HG03097 (cell line): ENCODE measurements at regions not wholly inside any gene's neighbourhood (a gene's known extent, or its start where the extent isn't known, plus 50 kb on each side); places are given as distances from the start of the nearest gene placed in this dataset.

Source experiments
- ATAC-seq: cut with Tn5 transposase; IDR thresholded peaks from one replicate; pipeline ENCODE4 v1.9.1; 2021; ENCODE audit not compliant: unreplicated experiment, low FRiP score

DNA sequence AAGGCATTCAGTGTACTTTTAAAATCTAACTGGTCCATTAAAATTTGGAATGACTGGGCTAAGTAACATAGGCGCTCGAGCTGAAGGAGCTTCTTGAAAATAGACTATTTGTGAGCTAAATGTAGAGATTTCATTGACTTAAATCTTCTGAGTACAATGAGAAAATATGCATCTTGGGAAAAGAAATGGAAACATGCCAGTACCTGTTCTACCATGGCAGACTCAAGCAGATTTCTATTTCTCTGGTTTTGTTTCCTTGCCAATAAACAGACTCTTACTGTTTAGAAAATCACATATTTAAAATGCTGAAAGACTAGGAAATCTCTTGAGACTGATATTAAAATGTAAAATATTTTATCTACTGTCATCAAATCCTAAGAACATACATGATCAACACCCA lies 678.1 kb downstream of the FAT4 start:
- no peak for ATAC-seq

DNA sequence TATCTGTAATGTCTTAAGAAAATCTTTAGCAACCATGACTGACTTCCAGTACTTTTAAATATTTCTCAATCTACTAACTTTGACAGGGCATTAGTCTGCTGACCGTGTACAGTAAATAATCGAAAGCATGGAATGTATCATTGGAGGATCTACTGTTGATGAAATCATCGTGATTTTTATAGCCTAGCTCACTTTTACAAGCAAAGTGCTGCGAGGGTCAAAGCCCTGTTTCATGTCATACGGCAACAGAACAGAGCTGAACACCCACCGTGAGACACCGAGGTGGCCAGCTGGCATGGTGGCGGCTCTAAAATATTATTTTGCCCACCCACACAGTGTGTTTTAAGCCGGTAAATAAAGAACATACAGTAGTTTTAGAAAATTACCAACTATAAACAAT lies 679.3 kb downstream of the FAT4 start:
- ATAC-seq = no peak

DNA sequence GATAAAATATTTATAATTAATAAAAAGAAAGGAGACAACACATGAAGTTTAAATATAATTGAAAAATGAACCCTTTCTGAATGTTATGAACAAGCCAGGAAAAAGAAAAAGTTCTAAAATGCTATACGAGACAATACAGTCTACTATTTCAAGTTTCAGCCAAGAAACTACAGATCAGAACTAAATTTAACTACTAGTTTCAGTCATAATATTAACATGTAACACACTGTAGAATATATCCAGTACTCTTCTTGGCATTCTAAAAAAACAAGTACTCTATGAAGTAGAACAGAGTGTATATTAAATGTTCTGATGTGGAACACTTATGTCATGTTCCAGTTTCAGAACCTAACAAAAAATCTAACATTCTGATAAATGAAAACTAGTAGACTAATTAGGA lies 679.7 kb downstream of the FAT4 start:
- ATAC-seq = no peak

DNA sequence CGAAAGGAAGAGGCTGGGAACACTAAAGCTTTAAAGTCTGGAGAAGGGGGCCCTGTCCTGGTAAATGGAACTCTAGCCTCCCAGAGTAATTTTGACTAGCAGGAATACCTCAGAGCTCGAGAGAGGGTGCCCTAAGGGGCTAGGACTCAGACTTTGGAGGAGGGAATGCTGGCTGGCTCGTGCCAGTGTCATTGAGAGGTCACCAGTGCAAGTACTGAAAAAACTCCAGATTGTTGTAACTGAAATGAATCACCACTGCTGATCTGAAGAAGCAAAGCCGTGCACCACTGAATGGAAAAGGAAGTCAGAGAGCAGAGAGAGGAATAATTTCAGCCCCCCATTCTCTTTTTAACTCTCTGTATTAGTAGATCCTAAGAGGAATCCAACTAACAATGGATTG lies 690.2 kb downstream of the FAT4 start:
- no peak for ATAC-seq

DNA sequence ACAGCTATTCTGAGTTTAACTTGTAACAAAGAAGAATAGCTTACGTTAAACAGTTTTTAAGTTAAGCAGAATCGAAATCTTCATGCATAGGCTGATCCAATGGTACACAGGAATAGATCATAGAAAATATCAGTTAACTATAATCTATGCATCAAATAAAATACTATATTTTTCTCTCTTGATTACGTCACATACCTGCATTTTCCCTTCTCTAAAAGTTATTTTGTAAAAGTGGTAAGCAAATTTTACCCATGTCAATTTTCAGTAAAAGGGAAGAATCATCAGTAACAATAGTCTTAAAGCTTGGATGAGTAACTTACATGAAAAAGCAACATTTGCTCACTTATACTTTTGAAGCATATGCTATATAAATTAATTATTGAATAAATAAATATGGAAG lies 692.4 kb downstream of the FAT4 start:
- no peak for ATAC-seq

DNA sequence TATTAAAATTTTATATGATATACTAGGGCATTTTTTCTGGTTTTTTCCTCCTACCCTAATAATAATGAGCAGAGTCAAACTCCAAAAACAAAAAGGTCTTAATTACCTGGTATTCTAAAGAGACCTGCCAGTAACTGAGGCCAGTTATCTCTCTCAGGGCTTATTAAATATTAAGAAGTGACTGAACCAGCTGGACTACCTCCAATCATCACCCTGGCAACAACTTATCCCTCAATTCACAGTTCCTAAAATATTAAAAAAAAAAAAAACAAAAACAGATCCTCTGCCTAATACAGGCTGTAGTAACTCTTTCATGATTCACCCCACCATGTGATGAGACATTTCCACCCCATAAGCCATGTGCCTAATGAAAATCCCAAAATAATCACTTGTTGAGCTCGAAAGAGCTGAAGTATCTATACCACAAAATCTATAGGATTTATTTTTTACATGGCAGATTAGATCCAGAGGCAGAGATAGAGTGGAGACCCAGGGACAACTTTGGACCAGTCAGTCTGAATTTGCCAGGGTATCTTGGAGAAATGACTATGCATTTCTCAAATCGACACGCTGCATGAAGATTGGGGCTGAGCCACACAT lies 698.0 kb downstream of the FAT4 start:
- ATAC-seq = no peak

DNA sequence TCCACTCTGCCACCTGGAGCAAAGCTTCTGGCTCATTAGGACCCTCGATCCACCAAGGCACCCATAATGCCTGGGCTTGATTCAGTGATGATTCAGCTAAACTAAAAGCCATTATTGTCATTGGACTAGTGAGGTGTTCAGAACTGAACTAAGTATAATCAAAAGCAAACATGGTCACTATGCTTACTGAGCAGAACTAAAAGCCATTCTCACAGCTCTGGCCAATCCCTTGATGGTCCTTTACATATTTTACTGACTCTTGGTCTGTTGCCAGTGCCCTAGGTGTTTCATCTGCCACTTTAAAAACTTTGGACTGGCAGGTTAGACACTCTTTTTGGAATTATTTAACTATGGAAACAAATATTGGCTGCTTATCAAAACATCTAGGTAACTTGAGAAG lies 703.5 kb downstream of the FAT4 start:
- no peak for ATAC-seq

DNA sequence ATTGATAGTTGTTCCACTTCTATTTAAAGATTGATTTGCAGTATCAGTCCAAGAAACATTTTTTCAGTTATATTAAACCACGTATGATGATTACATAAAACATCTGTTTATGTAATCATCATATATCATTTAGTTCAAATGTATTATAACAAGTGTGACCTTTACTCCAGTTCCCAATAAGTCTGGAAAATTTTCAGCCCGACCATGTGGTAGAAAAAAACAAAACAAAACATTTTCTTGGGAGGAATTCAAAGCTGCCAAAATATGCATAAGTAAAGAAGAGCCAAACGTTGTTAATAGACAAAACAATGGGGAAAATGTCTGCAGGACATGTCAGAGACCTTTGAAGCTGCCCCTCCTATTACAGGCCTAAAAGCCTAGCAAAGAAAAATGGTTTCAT lies 709.1 kb downstream of the FAT4 start:
- no peak for ATAC-seq

DNA sequence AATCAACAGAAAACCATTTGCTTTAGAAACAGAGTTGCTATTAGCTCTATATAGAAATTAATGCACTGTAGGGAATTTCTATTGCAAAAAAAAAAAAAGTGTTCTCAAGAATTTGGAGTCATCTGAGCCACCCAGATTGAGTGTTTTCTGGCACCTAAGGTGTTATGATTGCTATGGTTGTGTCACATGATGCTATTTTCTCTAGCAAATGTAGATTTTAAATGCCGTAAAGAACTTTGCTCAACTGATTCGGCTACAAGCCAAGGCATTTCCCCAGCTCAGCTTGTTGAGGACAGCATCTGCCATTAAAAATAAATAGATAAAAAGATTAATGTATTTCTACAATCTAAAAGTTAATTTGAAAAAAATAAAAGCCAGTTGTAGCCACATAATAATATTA lies 712.8 kb downstream of the FAT4 start:
- ATAC-seq = no peak

DNA sequence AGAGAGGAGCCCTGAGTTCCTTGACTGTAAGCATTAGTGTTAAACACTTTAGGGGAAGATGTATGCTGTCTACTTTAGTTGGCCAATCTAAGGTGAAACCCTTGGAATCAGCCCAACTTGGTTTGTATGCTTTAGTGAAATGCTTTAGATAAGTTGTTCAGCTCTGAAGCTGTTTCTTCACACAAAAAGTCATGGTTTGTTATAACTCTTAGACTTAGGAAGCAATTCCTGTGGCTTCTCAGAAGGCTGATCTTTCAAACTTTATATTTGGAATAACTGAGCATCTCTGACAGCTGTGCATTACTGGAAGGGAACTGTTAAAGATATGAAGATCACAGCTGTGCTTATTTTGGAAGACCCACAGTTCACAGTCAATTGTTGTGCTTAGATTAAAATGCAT lies 714.1 kb downstream of the FAT4 start:
- ATAC-seq = no peak

DNA sequence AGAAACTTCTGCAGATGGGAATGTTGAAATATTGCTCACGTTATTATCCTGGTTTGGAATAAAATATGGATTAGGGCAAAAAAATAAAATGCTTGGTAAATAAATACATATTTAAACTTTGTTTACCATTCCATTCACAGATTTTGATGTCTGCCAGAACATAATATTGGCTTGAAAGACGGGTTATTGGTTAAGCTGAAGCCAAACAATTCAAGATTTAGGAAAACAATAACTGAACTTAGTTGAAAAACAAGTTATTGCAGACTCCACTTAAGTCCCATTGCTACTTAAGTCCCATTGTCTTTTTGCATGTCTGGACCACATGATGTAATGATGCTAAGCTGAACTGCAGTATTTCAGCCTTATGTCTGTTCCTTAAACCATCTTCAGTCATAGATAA lies 722.5 kb downstream of the FAT4 start:
- no peak for ATAC-seq

DNA sequence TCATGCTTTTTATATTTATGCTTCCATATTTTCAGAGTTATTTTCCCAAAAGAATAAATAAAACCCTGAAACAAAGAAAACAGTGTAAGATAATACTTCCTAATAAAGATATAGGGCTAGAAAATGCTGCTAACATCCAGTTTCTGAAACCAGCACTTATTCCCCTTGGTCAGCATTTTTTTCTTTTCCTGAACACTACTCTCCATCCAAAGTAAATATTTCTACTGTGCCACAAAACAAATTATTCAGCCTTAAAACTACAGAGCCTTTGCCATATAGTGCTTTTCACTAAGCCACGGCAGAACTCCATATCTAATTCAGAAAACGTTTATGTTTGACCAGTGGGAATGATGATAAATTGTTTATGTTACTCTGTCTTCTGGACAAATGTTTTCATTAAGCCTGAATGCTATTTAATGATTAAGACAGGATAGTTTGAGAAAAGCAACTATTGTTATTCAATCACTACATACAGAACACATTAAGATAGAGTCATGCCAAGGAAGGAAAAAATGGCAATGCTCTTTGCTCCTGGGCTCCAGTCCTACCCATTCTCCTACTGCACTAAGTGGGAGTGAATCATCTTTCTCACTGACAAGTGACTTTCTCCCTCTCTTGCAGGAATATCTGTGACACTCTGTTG lies 723.9 kb downstream of the FAT4 start:
- ATAC-seq = no peak

DNA sequence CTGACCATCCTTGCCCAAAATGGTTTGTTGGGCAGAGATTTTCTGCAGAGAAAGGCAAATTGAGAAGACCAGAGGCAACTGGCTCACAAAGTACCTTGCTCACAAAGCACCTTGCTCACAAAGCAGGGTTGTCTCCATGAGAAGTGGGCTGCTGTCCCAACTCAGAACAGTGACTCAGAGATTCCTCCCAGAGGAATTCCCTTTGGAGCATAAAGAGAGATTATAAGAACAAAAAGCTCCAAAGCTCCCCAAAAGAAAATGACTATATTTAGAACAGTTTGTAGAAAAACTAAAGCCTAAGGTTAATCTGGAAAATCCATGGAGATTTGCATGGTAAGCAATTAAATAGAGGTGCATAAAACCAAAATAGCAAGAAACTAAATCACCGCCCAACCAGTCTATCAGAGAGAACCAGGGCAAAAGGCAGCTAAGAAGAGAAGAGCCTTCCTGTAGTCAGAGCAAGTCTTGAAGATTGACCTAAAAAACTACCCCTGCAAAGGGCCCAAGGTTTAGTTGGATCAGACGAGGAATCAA lies 731.4 kb downstream of the FAT4 start:
- ATAC-seq = no peak

DNA sequence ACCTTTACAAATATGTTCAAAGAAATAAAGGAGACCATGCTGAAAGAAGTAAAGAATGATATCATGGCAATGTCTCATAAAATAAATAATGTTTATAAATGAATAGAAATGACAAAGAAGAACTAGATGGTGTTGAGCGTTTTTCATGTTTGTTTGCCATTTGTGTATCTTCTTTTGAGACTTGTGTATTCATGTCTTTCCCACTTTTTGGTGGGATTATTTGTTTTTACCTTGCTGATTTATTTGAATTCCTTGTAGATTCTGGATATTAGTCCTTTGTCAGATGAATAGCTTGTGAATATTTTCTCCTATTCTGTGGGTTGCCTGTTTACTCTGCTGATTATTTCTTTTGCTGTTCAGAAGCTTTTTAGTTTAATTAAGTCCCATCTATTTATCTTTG lies 732.4 kb downstream of the FAT4 start:
- no peak for ATAC-seq

DNA sequence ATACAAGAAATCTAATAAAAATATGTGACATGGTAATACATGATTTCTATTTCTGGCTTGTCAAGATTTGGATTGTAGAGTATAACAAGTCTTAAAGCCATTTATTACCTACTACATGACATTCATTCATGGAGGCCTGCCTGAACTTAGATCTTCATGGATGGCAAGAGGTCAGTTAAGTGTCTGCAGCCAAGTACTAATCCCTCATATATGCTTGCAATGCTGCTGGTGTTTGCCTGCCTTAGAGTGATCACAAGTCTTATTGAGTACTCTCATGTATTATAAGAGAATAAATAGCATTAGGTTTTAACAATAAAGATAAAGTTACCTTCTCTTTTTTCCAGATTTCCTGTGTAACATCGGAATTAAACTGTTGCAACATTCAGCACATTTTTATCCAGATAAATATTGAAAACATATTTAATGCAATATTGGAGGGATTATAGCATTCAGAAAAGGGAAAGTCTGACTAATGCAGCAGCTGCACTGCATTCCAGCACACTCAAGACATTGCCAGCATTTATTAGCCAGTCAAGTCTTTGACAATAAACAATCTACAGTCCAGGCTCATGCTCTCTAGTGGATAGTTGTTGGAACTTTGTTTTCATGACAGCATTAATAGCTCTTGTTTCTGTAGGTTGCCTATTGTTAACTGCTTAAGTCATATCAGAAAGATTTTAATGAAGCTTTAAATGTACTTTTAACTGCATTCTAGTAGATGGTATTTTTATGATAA lies 737.1 kb downstream of the FAT4 start:
- ATAC-seq = no peak

DNA sequence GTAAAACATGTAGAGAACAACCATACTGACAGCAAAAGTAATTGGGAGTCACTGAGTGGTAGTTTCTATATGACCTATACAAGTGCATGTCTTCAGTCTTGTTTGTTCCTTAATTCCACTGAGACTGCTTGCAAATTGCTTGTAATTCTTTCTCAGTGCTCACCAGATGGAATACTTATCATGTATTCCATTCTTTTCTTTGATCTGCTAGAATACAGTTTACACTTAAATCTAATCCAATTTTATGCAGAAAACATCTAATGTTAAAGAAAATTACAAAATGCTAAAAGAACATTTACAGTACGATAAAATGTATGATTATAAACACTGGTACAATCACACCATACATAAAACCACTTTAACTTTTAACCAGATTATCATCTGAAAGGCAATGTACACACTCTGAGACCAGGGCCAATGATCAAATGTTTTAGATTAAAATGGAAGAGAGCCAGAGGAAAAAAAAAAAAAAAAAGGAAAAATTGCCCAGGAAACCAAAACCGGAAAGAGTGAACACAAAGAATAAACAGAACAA lies 741.4 kb downstream of the FAT4 start:
- ATAC-seq = no peak

DNA sequence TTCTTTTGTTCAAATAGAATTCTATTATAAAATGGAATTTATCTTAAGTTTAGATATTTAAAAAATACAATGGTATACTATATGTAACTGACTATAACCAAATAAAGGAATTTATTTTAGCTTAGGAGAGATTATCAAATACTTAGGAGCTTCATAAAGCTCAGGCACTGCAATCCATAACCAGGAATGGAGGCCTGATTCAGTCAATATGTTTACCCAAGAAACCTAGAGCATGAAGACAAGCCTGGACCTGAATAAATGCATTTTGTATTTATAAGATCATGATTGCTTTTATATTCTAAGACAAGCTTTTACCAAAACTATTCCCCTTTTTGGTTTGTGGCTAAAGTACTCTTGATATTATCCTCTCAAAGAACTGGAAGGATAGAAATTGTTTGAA lies 742.6 kb downstream of the FAT4 start:
- ATAC-seq = no peak

DNA sequence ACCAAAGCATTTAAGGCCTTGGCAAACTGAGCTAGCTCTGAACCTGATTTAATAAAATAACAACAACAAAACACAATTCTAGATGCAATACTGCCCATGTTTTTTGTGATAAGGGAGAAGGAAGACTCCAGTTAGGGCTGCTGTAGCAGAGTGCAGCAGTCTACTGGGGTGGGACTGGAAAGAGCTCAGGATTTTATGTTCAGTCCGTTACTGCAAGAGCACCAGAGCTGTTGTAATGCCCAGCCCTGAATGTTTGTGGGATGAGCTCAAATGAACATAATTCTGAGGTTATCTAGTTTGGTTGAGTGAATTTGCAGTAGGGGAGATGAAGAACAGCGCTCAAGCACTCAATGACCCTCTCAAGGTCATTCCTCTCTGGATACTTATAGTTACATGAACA lies 743.8 kb downstream of the FAT4 start:
- no peak for ATAC-seq

DNA sequence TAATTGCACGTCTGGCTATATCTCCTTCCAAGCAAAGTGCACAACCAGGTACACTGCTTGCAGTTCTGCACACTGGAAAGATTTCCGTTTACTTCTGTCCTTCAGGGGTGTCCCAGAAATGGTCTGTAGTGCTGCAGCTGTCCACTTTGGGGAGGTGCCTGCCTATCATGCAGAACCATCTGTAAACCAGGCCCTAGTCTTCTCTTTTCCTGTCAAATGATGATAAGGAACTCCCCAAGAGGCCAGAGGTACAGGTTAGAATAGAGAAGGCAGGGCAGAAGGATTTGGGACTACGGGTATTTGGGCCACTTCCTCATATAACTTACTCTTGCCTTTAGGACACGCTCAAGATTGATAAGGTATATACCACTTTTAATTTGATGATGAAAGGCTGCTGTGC lies 746.9 kb downstream of the FAT4 start:
- ATAC-seq = no peak

DNA sequence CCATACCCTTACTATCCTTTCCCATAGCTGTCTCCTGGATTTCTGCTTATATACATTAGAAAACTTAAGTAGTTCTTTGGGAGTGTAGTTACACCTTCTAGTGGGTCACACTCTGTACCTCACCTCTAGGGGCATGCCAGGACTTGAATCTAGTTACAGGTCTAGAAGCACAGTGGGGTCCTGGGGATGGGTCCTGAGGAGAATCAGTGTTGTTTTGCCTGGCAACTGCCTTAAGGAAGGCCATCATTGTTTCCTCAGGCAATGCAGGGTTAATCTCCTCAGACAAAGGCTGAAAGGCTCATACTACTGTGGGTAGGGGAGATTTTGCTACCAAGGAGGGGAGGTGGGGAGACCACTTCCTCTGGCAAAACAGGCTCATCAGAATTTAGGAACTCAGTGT lies 750.3 kb downstream of the FAT4 start:
- no peak for ATAC-seq
